ENCODE measurements at regions not wholly inside any gene's neighbourhood (a gene's known extent, or its start where the extent isn't known, plus 50 kb on each side); places are given as distances from the start of the nearest gene placed in this dataset.

- DNase-seq (ENCODE audit: insufficient read length, low spot score), result no peak
- FAIRE-seq, result no peak
Measured at GRCh38 chr4:24249972-24250371, 334.4 kb downstream of the DHX15 start.

DNA sequence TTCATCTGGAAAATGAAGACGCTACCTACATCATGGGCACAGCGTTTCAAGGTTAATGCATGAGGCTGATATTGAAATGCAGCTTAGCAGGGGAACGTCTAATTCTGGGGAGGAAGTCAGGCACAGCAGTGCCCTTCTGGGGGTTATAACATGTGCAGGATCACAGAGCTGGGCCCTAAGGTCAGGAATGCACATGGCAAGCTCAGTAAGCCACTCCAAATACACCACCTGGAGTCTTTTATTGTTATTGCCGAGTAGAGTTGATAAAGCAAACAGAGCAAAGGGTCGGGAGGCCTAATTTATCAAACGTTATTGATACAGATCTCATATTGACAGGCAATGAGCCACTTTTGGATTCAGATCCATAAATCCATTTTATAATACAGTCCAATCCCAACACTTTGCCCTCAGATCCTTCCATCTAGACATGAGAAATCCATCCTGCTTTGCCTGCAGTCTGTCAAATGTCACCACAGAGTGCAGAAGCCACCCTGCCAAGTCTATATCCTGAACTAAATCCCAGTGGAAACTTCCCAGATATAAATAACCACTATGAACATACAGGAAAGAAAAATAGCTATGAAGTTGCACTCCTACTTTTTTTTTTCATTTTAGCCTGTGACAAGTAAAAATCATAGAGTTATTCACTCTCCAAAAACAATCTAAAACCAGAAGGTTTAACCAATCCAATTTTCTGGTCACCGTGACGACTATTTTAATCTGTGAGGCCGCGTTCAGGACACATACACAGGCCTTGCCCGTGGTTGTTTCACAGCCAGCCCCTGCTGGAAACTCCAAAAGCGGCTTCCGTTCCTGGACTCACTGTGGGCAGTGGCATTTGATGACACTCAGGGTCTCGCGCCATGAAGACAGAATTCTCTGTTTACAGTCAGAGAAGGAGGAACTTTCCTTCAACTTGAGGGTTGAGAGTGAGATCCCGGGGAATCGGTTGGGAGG is 335.4 kb downstream of the DHX15 start:
- no peak for DNase-seq (ENCODE audit: insufficient read length, low spot score)
- FAIRE-seq, result no peak

GRCh38 chr4:24245491-24245820 is 338.9 kb downstream of the DHX15 start:
- FAIRE-seq (no peak), DNase-seq (ENCODE audit: insufficient read length, low spot score) (no peak)

DNA sequence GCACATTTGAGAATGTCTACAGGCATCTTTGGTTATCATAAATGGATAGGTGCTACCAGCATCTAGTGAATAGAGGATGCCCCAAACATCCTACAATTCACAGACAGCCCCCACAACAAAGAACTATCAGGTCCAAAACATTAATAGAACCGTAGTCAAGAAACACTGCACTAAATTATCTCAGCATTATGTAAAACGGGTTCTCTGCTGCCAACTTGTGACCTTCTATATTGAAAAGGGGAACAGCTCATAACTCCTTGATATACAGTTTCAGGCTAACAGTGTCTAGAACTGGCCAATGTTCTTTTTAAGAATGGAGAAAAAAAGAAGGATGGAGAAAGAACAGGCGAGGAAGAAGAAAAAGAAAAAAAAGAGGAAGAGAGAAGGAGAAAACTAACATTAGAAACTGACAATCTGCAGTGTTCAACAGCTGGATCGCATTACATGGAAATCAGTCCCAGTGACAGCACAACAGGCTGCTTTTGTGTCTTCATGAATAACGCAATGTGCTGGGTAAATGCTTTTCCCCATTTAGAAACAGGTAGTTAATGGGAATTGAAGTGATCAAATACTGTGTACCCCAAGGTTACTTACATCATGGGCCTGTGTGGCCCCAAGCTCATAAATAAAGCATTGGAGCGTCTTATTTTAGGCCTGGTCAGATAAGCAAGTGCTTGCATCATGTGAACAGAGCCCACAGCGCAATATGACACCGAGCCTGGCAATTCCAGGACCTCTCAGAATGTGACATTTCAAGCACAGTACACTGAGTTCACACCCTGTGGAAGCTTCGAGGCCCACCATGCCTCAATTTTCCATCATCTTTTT is 339.5 kb downstream of the DHX15 start:
- DNase-seq (ENCODE audit: insufficient read length, low spot score), result no peak
- no peak for FAIRE-seq

DNA sequence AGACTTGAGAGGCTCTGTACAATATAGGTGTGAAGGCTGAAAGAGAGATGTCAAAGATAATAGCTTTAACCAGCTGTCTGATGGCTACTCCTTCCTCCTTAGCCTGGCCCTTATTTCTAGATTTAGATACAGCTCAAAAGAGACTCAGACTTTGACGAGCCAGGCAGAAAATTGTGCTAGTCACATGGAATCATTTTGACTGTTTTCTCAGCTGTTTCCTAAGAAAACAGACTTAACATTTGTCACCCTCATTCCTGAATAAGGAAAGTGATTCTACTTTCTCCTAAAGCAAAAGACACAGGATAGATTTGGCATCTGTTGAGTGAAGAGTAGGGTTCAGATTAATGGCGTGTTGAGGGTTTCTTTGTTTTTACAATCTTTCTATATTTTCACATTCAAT is 340.7 kb downstream of the DHX15 start:
- FAIRE-seq (no peak), DNase-seq (ENCODE audit: insufficient read length, low spot score) (no peak)

- DNase-seq (ENCODE audit: insufficient read length, low spot score) (no peak), FAIRE-seq (no peak)
Measured at GRCh38 chr4:24241511-24241910, 342.8 kb downstream of the DHX15 start.

DNA sequence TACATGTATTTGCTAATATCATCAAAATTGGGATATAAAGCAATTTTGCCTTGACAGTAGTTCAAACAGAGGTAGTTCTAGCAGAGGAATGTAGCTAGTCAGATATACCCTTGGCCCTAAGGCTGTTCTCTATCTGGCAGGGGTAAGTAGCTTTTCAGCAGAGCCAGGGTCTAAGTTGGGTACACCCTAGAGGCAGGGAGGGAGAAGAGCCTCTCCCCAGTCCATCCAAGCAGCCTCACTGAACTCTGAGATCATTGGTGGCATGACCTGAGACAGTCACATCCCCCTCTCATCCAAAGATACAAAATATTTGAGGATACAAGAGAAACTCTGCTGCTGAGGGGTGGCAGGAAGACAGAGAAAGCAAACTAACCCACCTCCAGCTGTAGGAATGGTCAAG is 343.7 kb downstream of the DHX15 start:
- DNase-seq (ENCODE audit: insufficient read length, low spot score) (no peak), FAIRE-seq (no peak)

- FAIRE-seq (no peak), DNase-seq (ENCODE audit: insufficient read length, low spot score) (no peak)
Measured at GRCh38 chr4:24237709-24238108, 346.6 kb downstream of the DHX15 start.

DNA sequence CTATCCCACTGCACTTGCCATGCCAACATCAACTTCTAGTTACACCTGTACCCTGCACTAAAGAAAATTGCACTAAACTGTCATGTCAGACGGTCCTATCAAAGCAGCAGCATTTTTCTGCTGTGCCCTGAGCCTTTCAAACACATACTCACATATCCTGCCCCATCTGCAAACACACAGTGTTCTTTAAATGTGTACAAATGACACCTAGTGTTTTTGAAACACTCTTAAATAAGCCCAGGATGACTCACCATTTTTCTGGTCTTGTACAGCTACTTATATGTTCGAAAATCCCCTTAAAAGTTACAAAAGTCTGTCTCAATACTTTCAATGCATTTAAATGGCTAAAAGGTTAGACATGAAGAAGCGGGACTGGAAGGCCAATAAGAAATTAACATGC is 346.7 kb upstream of the PPARGC1A start:
- no peak for FAIRE-seq
- no peak for DNase-seq (ENCODE audit: insufficient read length, low spot score)

- no peak for DNase-seq (ENCODE audit: insufficient read length, low spot score)
- no peak for FAIRE-seq
Measured at GRCh38 chr4:24236120-24236519, 346.3 kb upstream of the PPARGC1A start.

DNA sequence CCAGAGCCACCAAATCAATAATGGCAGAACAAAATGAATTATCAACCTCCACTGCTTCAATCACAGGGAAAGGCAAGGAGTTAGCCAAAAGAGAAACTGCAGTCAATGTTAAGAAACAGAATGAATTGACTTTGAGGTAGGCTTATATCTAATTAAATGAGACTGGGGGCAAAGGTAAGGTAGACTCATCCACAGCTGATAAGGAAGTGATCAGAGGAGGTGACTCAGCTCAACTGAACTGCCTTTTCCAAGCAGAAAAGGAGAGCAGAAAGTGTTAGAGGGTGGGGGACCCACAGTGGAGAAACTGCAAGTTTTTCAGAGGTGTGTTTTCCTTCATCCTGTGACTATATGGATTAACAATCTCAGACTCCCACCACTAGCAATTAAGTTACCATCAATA is 345.8 kb upstream of the PPARGC1A start:
- DNase-seq (ENCODE audit: insufficient read length, low spot score), result no peak
- FAIRE-seq, result no peak

GRCh38 chr4:24234288-24234848 is 344.5 kb upstream of the PPARGC1A start:
- DNase-seq (ENCODE audit: insufficient read length, low spot score), result no peak
- no peak for FAIRE-seq

DNA sequence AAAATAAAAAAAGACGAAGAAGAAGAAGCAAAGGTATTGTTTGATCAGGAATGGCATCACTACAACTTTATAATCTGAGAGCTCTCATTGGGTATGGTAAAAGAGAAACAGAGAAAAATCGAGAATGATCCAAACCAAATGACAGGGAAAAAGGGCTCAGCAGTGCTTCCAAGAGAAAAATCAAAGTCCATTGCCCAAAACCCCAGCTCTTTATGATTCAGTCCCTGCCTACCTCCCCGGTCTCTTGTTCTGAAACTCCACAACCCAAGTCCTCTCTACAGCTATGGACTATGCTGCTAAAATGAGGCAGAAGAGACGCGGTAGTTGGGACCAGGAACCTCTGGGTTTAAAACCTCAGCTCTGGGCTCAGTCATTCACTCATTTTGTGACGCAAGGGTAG is 341.1 kb upstream of the PPARGC1A start:
- FAIRE-seq (no peak), DNase-seq (ENCODE audit: insufficient read length, low spot score) (no peak)

- no peak for FAIRE-seq
- no peak for DNase-seq (ENCODE audit: insufficient read length, low spot score)
Measured at GRCh38 chr4:24229978-24230377, 340.1 kb upstream of the PPARGC1A start.

GRCh38 chr4:24228692-24229091 is 338.8 kb upstream of the PPARGC1A start:
- FAIRE-seq, result no peak
- no peak for DNase-seq (ENCODE audit: insufficient read length, low spot score)

DNA sequence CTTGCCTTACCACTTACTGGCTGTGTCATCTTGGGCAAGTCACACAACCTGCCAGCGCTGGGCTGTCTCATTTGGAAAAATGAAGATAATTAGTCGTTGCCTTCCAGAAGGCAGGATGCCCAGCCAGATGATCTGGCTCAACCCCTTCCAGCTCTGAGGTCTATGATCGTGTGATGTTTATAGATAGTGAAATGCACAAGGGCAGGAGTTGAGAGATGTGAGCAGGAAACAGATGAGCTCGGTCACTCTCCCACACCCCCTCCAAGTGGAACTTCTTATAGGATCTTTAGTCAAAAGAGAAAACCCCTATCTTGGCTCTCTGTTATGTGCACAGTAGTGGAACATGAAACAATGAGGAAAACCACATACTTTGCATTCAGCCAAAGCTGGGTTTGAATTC is 336.8 kb upstream of the PPARGC1A start:
- FAIRE-seq (no peak), DNase-seq (ENCODE audit: insufficient read length, low spot score) (no peak)

GRCh38 chr4:24226023-24226422 is 336.2 kb upstream of the PPARGC1A start:
- FAIRE-seq (no peak), DNase-seq (ENCODE audit: insufficient read length, low spot score) (no peak)

- FAIRE-seq, result no peak
- DNase-seq (ENCODE audit: insufficient read length, low spot score), result no peak
Measured at GRCh38 chr4:24224446-24224845, 334.6 kb upstream of the PPARGC1A start.

GRCh38 chr4:24219209-24219608 is 329.4 kb upstream of the PPARGC1A start:
- FAIRE-seq, result no peak
- no peak for DNase-seq (ENCODE audit: insufficient read length, low spot score)

DNA sequence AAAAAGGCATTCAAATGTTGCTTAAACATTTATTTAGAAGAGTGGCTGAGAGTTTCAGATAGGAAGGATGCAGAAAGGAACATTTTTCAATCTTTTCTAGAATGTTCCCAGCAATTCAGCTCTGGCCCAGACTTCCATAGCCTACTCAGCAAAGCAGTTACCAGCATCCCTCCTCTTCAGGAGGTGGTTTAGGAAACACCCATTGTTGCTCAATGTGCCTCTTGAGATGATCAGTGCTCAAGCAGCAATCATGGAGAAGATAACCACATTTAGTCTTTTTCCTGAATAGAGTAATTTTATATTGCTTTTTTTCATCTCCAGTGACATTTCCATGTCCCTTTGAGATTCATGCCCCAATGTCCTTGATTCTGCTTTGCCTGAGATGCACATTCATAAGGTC is 328.7 kb upstream of the PPARGC1A start:
- DNase-seq (ENCODE audit: insufficient read length, low spot score) (no peak), FAIRE-seq (no peak)

- DNase-seq (ENCODE audit: insufficient read length, low spot score) (no peak), FAIRE-seq (no peak)
Measured at GRCh38 chr4:24214796-24215195, 324.9 kb upstream of the PPARGC1A start.

DNA sequence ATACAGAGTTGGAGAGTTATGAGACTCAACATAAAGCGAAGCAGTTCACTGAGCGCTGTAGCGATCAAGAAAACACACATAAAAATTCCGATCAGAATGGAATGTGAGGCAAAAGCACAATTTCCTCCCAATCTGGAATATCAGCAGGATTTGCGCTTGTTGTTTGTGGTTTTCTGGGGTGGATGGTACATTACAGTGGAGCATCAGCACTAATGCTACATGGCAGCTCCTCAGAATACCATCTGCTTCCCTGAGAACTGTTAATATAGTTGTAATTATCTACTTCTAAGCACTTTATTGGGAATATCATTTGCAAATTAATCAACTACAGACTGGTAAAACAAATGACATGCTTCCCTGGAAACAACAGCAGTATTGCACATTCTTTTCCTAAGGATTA is 324.1 kb upstream of the PPARGC1A start:
- FAIRE-seq (no peak), DNase-seq (ENCODE audit: insufficient read length, low spot score) (no peak)
